ELR (cell line): ENCODE measurements at regions not wholly inside any gene's neighbourhood (a gene's known extent, or its start where the extent isn't known, plus 50 kb on each side); places are given as distances from the start of the nearest gene placed in this dataset.
"Not testable (repeated sequence)": the region's sequence is repeated elsewhere in the genome, so short reads cannot be mapped to it uniquely, and the experiment has no call there.

Source experiments
- DNase-seq: peaks from one replicate; pipeline ENCODE4 v3.0.0-alpha.2; 2015; ENCODE audit warnings: low read depth

- DNase-seq, result no peak
Observed at GRCh38 chrX:55326985-55327384, 62.3 kb upstream of the PAGE3 start.

- DNase-seq, result no peak
Observed at GRCh38 chrX:55335296-55335695, 70.6 kb upstream of the PAGE3 start.

- no peak for DNase-seq
Observed at GRCh38 chrX:55336176-55336575, 71.5 kb upstream of the PAGE3 start.

GRCh38 chrX:55340896-55341433, 76.2 kb upstream of the PAGE3 start:
- no peak for DNase-seq

GRCh38 chrX:55342533-55343501, 78.1 kb upstream of the PAGE3 start:
- DNase-seq, result peak; percentile 15

- no peak for DNase-seq
Observed at GRCh38 chrX:55356609-55357008, 91.9 kb upstream of the PAGE3 start.

GRCh38 chrX:55357236-55357635, 92.5 kb upstream of the PAGE3 start:
- no peak for DNase-seq

- no peak for DNase-seq
Observed at GRCh38 chrX:55379396-55379795, 72.5 kb upstream of the MAGEH1 start.

- no peak for DNase-seq
Observed at GRCh38 chrX:55389376-55389775, 62.6 kb upstream of the MAGEH1 start.

GRCh38 chrX:55396836-55397235, 55.1 kb upstream of the MAGEH1 start:
- not testable (repeated sequence) for DNase-seq
